Activated B cell treated with CpG ODN at 0.5 μM for 24 hours (primary cell): ENCODE measurements at regions not wholly inside any gene's neighbourhood (a gene's known extent, or its start where the extent isn't known, plus 50 kb on each side); places are given as distances from the start of the nearest gene placed in this dataset.
"Not testable (repeated sequence)": the region's sequence is repeated elsewhere in the genome, so short reads cannot be mapped to it uniquely, and the experiment has no call there.

Experiments used
- ATAC-seq: fragments of 200-7000 bp; cut with Tn5 transposase; one replicate; pipeline ENCODE4 v1.10.0; 2021; ENCODE audit warnings: low read depth, mild to moderate bottlenecking, moderate library complexity
- CTCF ChIA-PET: fragments of 350-600 bp; sonication (Branson Sonifier 250); formaldehyde crosslinking; loops from one replicate; lab custom pipeline; 2021; ENCODE audit warnings: antibody characterized with exemption; lab: Charles Lee
- POLR2A ChIA-PET: fragments of 350-600 bp; sonication (Branson Sonifier 250); formaldehyde crosslinking; loops from one replicate; lab custom pipeline; 2021; ENCODE audit warnings: antibody characterized with exemption; lab: Charles Lee
- DNase-seq: peaks from one replicate; pipeline ENCODE4 v3.0.0; 2022
- H3K27ac Mint-ChIP-seq: one replicate; pipeline ENCODE4 v1.8.0; 2020; ENCODE audit warnings: mixed read lengths
- H3K27me3 Mint-ChIP-seq: one replicate; pipeline ENCODE4 v1.8.0; 2021; ENCODE audit warnings: mixed read lengths
- H3K36me3 Mint-ChIP-seq: one replicate; pipeline ENCODE4 v1.8.0; 2021; ENCODE audit warnings: low read depth, mixed read lengths
- H3K4me1 Mint-ChIP-seq: one replicate; pipeline ENCODE4 v1.8.0; 2021; ENCODE audit warnings: mixed read lengths
- H3K4me3 Mint-ChIP-seq: one replicate; pipeline ENCODE4 v1.8.0; 2020; ENCODE audit warnings: mild to moderate bottlenecking, mixed read lengths
- H3K9me3 Mint-ChIP-seq: one replicate; pipeline ENCODE4 v1.8.0; 2020; ENCODE audit warnings: mixed read lengths
- CTCF ChIP-seq: fragments of 200-600 bp; IDR thresholded peaks from one replicate; pipeline ENCODE4 v1.8.0; 2022; ENCODE audit warnings: antibody characterized with exemption, mild to moderate bottlenecking
- intact Hi-C: fragments of 100-400 bp; cut with micrococcal nuclease; formaldehyde crosslinking; loops from one replicate; pipeline ENCODE4 v1.15.1; 2024

GRCh38 chr10:30199376-30200016 is 140.1 kb upstream of the JCAD start:
- no peak for DNase-seq
- Mint-ChIP-seq H3K27me3 (peaks cover 9% of the 10 kb centered on the region), H3K9me3 (no peaks in the 10 kb centered on the region), H3K4me3 (no peak overlapping the region), H3K4me1 (no peaks in the 10 kb centered on the region), H3K27ac (no peak overlapping the region), H3K36me3 (no peaks in the 10 kb centered on the region)
- ChIA-PET POLR2A (no interaction called here), CTCF (no interaction called here)
- ATAC-seq, result no peak
- intact Hi-C loops, result no loop called here
- TF ChIP-seq CTCF, result no peak

GRCh38 chr10:30197186-30197585 is 137.8 kb upstream of the JCAD start:
- peaks cover 5% of the 10 kb centered on the region for H3K9me3 Mint-ChIP-seq
- no peak for ATAC-seq
- no peak for DNase-seq
- H3K4me1 Mint-ChIP-seq, result no peaks in the 10 kb centered on the region
- H3K36me3 Mint-ChIP-seq, result no peaks in the 10 kb centered on the region
- no peak overlapping the region for H3K27ac Mint-ChIP-seq
- ChIA-PET CTCF (no interaction called here), POLR2A (no interaction called here)
- H3K27me3 Mint-ChIP-seq, result peaks cover 9% of the 10 kb centered on the region
- no peak overlapping the region for H3K4me3 Mint-ChIP-seq
- TF ChIP-seq CTCF, result no peak
- intact Hi-C loops, result no loop called here

GRCh38 chr10:30196559-30196958 is 137.2 kb upstream of the JCAD start:
- H3K36me3 Mint-ChIP-seq, H3K9me3 Mint-ChIP-seq, H3K4me3 Mint-ChIP-seq, CTCF ChIA-PET, POLR2A ChIA-PET, H3K27ac Mint-ChIP-seq, H3K27me3 Mint-ChIP-seq, DNase-seq, intact Hi-C loops, ATAC-seq, H3K4me1 Mint-ChIP-seq: not testable (repeated sequence)

- intact Hi-C loops, result no loop called here
Observed at GRCh38 chr10:30192846-30193608, 133.6 kb upstream of the JCAD start.

More at GRCh38 chr10:30192846-30193608, 133.6 kb upstream of the JCAD start:
- peaks cover 5% of the 10 kb centered on the region for H3K9me3 Mint-ChIP-seq
- H3K36me3 Mint-ChIP-seq, result no peaks in the 10 kb centered on the region
- H3K27me3 Mint-ChIP-seq, result peaks cover under 1% of the 10 kb centered on the region
- ATAC-seq (no peak), DNase-seq (no peak)
- POLR2A ChIA-PET, result no interaction called here
- no peak for TF ChIP-seq CTCF
- no peak overlapping the region for H3K4me3 Mint-ChIP-seq
- H3K4me1 Mint-ChIP-seq, result no peaks in the 10 kb centered on the region
- CTCF ChIA-PET, result no interaction called here
- H3K27ac Mint-ChIP-seq, result no peak overlapping the region
